Left renal pelvis (tissue), 4 donors: ENCODE measurements at regions not wholly inside any gene's neighbourhood (a gene's known extent, or its start where the extent isn't known, plus 50 kb on each side); places are given as distances from the start of the nearest gene placed in this dataset.

ENCODE experiments used
- DNase-seq, 4 donors: peaks; one replicate each; pipeline ENCODE4 v3.0.0-alpha.2; 2013; ENCODE audit warnings: low read depth in 4 of 4, low spot score in 3 of 4

DNA sequence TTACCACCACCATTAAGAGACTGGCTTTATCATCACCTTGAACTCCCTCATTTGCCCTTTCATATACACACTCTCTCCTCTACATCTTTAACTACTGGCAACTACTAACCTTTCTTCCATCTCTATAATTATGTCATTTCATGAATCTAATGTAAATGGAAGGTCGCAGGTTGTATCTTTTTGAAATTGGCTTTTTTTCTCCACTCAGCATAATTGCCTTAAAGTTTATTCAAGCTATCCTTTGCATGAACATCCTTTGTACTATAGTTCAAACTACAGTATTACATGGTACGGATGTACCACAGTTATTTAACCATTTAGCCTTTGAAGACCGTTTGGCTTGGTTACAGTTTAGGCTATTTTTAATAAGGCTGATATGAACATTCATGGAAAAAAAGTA is 129.5 kb upstream of the ZNF804A start:
- DNase-seq, result no peak

DNA sequence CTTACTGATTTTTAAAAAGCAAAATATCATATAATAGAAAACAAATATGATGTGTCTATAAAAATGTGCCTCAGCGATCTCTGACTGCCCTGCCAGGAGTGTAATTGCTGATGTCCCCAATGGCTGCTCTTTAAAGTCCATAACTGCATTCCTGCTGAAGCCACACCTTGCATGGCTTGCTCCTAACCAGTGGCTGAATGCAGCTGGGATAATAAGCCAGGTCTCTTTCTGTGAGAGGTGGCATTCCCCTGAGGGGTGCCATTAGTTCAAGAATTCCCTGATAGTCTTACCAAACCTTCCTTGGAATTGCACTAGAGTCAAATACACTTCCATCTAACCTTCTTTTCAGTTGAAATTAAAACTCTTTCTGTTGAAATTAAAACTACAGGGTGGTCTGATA is 125.8 kb upstream of the ZNF804A start:
- DNase-seq, result no peak

DNA sequence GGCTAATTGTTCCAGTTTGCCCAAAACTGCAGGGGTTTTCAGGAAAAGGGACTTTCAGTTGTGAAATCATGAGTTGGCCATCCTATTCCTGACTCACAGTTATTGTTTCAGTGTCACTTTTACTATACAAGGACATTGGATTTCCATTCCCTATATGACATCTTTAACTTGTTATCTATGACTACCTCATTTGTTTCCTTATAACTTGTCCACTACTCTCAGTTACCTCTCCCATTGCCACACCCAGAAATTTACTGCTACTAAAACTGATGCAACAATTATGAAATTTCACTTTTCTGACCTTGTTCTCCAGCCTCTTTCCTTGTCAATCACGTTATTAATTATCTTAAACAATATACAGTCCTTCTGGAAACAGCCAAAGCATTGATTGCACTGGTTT is 116.5 kb upstream of the ZNF804A start:
- no peak for DNase-seq

DNA sequence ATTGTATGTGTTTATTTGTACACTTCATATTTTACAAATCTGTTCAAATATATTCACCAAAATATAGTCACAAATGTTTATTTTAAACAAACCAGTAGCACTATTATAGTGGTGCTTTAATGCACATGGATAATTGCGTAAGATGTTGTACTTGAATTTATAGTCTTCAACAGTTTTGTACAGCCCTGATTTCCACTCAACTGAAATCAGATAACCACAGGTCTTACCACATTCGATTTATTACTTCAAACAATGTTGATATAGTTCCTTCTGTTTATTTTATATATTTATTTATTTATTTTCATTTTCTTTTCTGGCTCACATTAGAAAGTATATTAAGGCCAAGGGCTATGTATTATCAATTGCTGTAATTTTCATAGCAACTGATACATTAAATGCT is 99.4 kb upstream of the ZNF804A start:
- DNase-seq, result no peak

DNA sequence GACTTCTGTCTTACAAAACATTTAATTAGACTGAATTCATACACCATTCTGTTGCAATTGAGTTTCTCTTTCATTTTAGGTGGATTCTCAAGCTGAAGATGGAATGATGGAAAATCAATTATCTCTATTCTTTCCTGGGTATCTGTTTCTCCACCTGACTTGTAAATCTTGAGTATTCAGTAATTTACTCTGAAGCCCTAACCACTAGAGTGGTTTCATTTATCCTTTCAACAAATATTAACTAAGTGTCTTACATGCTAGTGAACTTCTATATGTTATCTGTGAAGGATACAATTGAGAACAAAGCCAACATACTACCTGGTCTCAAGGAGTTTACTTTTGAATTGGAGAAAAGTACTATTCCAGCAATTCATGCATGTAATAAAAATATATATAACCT is 94.1 kb upstream of the ZNF804A start:
- DNase-seq, result no peak

DNA sequence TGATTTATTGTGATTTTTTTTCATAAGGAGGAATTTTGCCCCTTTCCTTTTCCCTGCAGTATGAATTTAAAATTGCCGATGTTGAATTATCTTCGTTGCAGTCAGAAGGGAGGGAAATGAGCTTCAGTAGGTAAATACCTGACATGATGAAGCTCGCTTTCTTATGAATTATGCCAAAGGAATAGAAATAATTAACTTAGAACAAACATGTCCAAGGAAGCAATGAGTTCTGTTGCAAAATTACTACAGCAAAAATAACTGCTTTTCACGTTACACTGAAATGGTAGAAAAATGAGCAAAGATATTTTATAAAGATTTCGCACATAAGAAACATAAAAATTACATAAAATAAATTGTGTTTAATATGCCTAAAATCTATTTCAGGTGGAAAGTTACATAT is 91.1 kb upstream of the ZNF804A start:
- no peak for DNase-seq

DNA sequence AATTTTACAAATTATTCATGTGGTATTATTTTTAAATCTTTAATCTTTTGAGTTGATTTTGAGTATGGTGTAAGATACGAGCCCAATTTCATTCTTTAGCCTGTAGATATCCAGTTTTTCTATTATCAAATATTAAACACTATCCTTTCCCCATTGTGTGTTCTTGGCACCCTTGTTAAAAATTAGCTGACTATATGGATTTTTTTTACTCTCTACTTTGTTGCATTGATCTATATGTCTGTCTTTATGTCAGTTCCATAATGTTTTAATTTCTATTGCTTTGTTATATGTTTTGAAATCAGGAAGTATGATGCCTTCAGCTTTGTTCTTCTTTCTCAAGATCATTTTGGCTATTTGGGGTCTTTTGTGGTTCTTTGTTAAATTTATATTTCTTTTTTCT is 80.9 kb upstream of the ZNF804A start:
- DNase-seq, result no peak

DNA sequence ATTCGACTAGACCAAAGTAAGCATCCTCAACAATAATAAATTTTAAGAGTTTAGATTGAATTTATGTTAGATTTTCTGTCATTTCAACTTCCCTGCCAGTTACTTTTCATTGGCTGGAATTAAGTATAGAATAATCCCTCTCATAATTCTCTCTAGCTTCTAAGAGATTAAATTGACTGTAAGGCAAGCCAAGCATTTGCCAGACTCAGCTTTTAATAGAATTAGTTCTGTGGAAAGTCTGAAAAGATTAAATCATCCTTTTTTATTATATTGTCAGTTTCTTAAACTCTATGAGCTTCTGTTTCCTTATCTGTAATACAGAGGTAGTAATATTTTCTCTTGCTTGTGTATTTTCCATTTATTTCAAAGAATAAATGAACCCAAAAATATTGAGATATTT is 77.9 kb upstream of the ZNF804A start:
- DNase-seq, result no peak

DNA sequence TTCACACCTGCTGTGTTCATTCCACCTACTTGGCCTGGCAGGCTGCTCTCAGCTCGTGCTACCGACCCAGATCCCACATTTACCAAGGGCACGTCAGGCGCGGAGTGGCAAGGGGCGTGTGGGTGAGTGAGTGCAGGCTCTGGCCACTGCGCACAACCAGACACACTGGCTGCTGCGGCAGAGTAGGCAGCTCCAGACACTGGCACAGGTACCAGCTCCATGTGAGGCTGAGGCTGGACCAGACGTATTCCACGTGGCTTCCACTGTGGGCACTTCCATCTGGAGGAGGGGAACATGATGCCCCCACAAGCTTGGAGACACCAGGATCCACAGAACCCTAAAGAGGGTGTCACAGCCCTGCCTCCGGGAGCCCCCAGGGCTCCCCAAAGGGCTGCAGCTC is 74.6 kb upstream of the ZNF804A start:
- DNase-seq, result no peak

DNA sequence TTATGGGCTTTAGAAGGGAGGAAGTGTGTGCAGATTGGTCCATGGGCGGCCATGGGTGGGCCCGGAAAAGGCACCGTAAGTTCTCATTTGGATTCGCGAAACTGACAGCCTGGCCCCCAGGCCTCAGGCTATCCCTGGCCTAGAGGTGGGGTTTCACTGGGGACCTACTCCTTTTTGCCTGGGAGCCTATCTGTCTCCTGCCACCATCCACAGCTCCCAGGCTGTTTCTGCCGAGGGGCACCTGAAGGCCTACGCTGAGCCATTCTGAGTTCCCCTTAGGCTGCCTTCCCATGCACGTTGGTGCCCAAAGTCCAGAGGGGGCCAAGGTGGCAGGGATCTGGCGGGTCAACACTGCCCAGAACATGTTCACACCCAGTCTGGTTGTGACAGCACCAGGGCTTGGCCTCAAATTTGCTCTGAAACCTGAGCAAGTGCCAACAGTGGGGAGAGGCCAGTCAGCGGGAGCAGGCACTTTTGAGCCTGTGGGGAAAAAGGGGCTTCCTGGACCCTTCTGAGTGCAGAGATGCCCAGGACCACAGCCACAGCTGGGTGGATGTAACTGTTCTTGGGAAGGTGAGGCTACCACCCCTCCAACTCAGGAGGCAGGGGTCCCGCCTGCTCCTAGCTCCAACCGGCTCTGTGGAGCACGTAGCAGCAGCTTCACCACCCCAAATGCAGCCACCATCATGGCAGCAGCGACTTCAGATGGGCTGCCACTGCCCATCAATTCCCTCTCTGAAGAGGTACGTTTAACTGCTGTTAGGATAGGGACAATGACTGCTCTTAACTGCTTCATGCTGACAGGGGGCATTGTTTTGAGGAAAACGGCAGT is 73.6 kb upstream of the ZNF804A start:
- DNase-seq, result no peak

DNA sequence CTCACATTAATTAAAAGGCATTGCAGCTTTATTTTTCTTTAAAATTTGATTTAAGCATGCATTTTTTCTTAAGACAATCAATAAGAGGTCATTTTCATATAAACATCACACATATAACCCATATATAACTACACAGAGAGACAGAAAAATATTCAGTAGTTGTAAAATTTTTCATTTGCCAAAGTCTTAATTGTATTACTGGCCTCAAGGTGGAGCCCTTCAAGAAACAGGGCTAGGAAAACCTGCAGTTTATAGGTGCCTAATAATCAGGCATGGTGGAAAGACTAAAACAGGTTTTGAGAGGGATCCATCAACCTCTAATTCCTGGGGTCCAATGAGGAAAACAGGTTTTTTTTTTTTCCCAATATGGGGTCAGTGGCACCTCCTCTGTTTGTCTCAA is 71.3 kb upstream of the ZNF804A start:
- no peak for DNase-seq

DNA sequence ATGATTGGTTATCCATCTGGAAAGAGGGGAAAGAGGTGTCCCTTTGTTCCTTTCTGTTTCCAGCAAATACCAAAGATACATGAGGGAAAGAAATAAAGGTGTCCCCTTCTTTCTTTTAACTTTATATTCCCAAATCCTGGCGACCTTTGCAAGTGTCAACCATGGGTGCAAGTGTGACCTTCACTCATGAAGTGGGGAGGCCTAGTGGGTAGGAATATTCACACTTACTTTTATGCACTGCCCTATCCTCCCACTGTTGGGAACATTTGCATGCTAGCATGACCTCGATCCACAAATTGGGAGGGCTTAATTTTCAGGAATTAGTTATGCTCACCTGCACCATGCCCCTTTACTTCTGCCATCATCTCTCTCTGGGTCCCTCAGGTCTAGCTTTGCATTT is 70.2 kb upstream of the ZNF804A start:
- no peak for DNase-seq

DNA sequence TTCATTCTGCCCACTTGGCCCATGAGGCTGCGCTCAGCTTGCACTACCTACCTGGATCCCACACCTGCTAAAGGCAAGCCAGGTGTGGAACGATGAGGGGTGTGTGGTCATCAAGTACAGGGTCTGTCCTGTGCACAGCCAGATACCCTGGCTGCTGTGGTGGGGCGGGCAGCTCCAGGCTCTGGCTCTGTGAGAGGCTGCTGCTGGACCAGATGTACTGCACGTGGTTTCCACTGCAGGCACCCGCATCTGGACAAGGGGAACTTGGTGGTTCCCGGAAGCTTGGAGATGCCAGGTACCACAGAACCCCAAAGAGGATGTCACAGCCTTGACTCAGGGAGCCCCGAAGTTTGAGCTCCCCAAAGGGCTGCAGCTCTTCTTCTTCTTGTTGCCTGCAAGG is 68.1 kb upstream of the ZNF804A start:
- no peak for DNase-seq

DNA sequence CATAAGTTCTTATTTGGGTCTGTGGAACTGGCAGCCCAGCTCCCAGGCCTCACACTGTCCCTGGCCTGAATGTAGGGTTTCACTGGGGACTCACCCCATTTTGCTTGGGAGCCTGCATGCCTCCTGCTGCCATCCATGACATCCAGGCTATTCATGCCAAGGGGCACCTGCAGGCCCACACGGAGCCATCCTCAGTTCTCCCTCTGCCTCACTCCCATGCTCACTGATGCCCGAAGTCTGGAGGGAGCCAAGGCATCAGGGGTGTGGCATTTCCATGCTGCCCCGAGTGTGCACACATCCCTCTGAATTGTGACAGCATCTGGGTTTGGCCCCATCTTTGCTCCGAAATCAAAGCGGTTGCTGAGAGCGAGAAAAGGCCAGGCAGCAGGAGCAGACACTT is 67.4 kb upstream of the ZNF804A start:
- no peak for DNase-seq

DNA sequence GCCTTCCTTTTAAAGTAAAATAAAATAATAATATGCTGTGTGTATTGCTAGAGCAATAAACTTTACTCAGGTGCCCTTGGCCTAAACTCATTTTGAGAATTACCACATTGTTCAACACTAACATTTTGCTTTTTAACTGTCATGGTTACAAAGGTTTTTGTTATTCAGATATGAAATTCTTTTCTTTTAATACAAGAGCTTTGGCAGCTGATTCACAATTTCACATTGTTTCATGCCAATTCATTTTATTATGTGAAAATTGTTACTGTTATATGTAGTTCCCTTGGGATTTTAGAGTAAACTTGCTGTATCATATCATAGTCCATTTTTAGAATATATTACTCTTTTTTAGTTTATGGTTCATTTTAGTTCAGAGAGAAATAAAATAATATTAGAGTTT is 65.8 kb upstream of the ZNF804A start:
- DNase-seq, result no peak

DNA sequence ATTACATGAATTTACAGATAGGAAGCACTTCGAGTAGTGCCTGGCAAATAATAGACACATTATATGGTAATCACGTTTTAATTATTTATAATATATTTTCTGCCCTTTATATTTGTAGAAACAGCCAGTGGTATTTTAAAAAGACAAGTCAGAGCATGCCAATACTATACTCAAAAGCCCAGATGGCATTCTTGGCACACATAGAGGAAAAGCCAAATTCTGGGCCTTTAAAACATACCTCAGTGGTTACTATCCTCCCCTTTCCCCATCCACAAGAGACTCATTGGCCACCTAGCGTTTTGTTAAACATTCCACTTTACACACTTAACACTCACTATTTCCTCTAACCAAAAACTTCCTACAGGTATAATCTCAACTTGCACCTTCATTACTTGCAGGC is 63.3 kb upstream of the ZNF804A start:
- no peak for DNase-seq

DNA sequence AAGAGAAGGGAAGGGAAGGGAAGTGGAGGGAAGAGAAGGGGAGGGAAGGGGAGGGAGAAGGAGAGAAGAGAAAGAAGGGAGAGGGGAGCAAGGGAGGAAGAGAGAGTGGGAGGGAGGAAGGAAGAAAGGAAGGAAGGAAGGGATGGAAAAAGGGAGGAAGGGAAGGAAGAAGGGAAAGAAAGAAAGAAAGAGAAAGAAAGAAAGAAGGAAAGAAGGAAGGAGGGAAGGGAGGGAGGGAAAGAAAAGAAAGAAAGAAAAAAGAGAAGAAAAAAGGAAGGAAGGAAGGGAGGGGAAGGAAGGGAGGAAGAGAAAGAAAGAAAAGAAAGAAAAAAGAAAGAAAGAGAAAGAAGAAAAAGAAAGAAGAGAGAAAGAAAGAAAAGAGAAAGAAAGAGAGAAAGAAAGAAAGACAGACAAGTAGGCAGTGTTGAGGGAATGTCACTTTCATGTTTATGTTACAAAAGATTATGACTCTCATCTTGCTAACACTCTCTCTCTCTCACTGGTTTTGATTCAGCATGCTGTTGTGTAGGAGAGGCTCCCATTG is 58.0 kb upstream of the ZNF804A start:
- DNase-seq, result no peak

DNA sequence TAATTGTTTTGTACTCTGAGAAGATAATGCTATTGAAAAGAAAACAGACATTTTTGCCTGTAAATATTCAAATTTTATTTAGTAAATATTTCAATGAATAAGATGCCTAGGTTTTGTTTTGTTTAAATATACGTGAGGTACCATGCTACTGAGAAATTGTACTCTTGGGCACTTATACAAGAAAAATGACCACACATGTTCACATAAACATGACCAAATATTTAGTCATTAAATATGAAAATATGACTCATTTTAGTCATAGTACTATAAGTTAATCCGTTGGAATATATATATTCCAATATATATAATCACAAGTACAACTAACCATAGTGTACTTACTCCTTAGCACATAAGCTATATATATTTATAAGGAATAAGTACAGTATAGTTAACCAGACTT is 56.7 kb upstream of the ZNF804A start:
- DNase-seq, result no peak

DNA sequence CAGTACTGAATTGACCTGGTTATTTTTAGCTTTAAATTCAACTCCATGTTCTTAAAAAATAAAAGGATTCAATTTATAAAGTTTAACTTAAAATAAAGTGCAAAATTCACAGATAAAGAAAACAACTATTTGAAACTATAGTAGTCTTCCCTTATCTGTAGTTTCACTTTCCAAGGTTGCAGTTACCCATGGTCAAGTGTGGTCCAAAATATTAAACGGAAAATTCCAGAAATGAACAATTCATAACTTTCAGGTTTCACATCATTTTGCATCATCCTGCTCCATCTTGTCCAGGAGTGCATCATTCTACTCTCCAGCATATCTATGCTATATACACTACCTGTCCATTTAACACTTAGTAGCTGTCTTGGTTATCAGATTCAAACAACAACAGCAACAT is 54.5 kb upstream of the ZNF804A start:
- DNase-seq, result no peak
